K562 (cell line): ENCODE measurements at regions not wholly inside any gene's neighbourhood (a gene's known extent, or its start where the extent isn't known, plus 50 kb on each side); places are given as distances from the start of the nearest gene placed in this dataset.

Experiments used
- ATAC-seq: fragments of 200-7000 bp; cut with Tn5 transposase; 3 replicates; pipeline ENCODE4 v1.9.1; 2020; ENCODE audit warnings: moderate library complexity
- BruUV-seq: library from RNA; stranded (reverse); fragments of 400-500 nt; replicated peaks from 2 replicates; lab custom pipeline; 2021; lab: Mats Ljungman, UMichigan
- CTCF ChIA-PET: fragments of 300-600 bp; formaldehyde crosslinking; extraction: SDS; loops from one replicate; lab custom pipeline; 2021; ENCODE audit warnings: low intra/inter-chr PET ratio; lab: Yijun Ruan, JAX
- POLR2A ChIA-PET: fragments of 300-600, 350-650 bp; sonication (Branson Sonifier 250); formaldehyde crosslinking; extraction: SDS; loops from one replicate; lab custom pipeline; 2021; ENCODE audit warnings: antibody characterized with exemption, inconsistent platforms; lab: Yijun Ruan, JAX
- DNase-seq, 4 experiments: peaks; one replicate each; pipeline versions ENCODE4 v3.0.0 to v3.0.0-alpha.2; 2011 to 2018; ENCODE audit warnings: low spot score in 3 of 4, mixed read lengths in 3 of 4; ENCODE audit errors: extremely low read depth in 1 of 4
- FAIRE-seq: peaks from 2 replicates; lab custom pipeline; 2011; peaks lifted over from hg19 to GRCh38; lab: Jason Lieb, UNC
- H2AFZ ChIP-seq: 2 replicates; pipeline ENCODE4 v1.6.0; 2011; ENCODE audit warnings: low read depth, low read length, control low read depth, inconsistent platforms
- H3K27ac ChIP-seq: fragments of 200-600 bp; 3 replicates; pipeline ENCODE4 v1.8.0; 2011; ENCODE audit warnings: low read depth, mild to moderate bottlenecking, control low read depth, inconsistent platforms, low read length, moderate library complexity, mixed read lengths; ENCODE audit errors: extremely low read depth
- H3K27me3 ChIP-seq, 2 experiments: fragments of 300-600 bp in 1 of 2; 2 replicates in 1 of 2; 3 replicates in 1 of 2; pipeline versions ENCODE4 v1.6.0 to v1.8.0; 2011; ENCODE audit warnings: inconsistent platforms in 2 of 2, low read length in 2 of 2, mild to moderate bottlenecking in 1 of 2, mixed read lengths in 1 of 2, moderate library complexity in 1 of 2; ENCODE audit not compliant: control insufficient read depth in 2 of 2, insufficient read depth in 2 of 2
- H3K36me3 ChIP-seq: fragments of 300-600 bp; 3 replicates; pipeline ENCODE4 v1.8.0; 2011; ENCODE audit warnings: mild to moderate bottlenecking, low read length, inconsistent platforms; ENCODE audit not compliant: control insufficient read depth, insufficient read depth
- H3K4me1 ChIP-seq, 2 experiments: fragments of 200-600 bp in 1 of 2; replicated peaks in 1 of 2; 2 replicates in 1 of 2; 3 replicates in 1 of 2; pipeline versions ENCODE4 v1.5.1 to v1.8.0; 2011; ENCODE audit warnings: inconsistent platforms in 2 of 2, low read length in 2 of 2, mild to moderate bottlenecking in 1 of 2, mixed read lengths in 1 of 2, moderate library complexity in 1 of 2; ENCODE audit not compliant: control insufficient read depth in 2 of 2, insufficient read depth in 2 of 2
- H3K4me2 ChIP-seq: 2 replicates; pipeline ENCODE4 v1.6.1; 2011; ENCODE audit warnings: low read length, control low read depth, inconsistent platforms, mixed read lengths; ENCODE audit not compliant: insufficient read depth
- H3K4me3 ChIP-seq: fragments of 200-600 bp; sonication (generic), shearing (Covaris generic); 2 replicates; pipeline ENCODE4 v1.5.1; 2016; ENCODE audit warnings: control low read depth, inconsistent platforms
- H3K79me2 ChIP-seq: fragments of 200-600 bp; 3 replicates; pipeline ENCODE4 v1.8.0; 2011; ENCODE audit warnings: low read length, inconsistent platforms; ENCODE audit not compliant: control insufficient read depth, insufficient read depth
- H3K9ac ChIP-seq, 2 experiments: 2 replicates each; pipeline versions ENCODE4 v1.6.0 to v1.6.1; 2011; ENCODE audit warnings: low read depth in 2 of 2, low read length in 2 of 2, control low read depth in 1 of 2, inconsistent platforms in 1 of 2, mild to moderate bottlenecking in 1 of 2, mixed read lengths in 1 of 2; ENCODE audit not compliant: insufficient read depth in 1 of 2
- H3K9me1 ChIP-seq: one replicate; pipeline ENCODE4 v1.6.0; 2011; ENCODE audit warnings: inconsistent platforms, mild to moderate bottlenecking, low read length, moderate library complexity; ENCODE audit not compliant: control insufficient read depth, insufficient read depth
- H3K9me3 ChIP-seq: replicated peaks from 2 replicates; pipeline ENCODE4 v1.5.1; 2011; ENCODE audit warnings: low read depth, low read length, inconsistent platforms; ENCODE audit not compliant: control insufficient read depth, insufficient read depth
- H4K20me1 ChIP-seq: replicated peaks from 2 replicates; pipeline ENCODE4 v1.6.1; 2011; ENCODE audit warnings: low read length, inconsistent platforms, mixed read lengths; ENCODE audit not compliant: control insufficient read depth, insufficient read depth
- C11orf30 ChIP-seq: fragments of 450-650 bp; IDR thresholded peaks from 2 replicates; pipeline ENCODE4 v1.6.1; 2016; ENCODE audit warnings: low read depth, mild to moderate bottlenecking
- DEAF1 ChIP-seq: fragments of 450-650 bp; formaldehyde crosslinking; IDR thresholded peaks from 2 replicates; pipeline ENCODE4 v1.4.0; 2020; ENCODE audit warnings: mild to moderate bottlenecking, moderate library complexity
- EP300 ChIP-seq: IDR thresholded peaks from 2 replicates; pipeline ENCODE4 v1.6.1; 2012; ENCODE audit warnings: low read length, improper control_type of control experiment
- ETV6 ChIP-seq, 3 experiments: fragments of 150-350 bp in 1 of 3; sonication (generic) in 1 of 3; formaldehyde crosslinking in 1 of 3; IDR thresholded peaks; 2 replicates each; pipeline versions ENCODE4 v1.6.1 to v1.8.0; 2014 to 2022; ENCODE audit warnings: borderline replicate concordance in 2 of 3, low read depth in 2 of 3, antibody characterized with exemption in 1 of 3, low read length in 1 of 3, mild to moderate bottlenecking in 1 of 3, missing genetic modification reagents in 1 of 3
- FOS ChIP-seq: IDR thresholded peaks from 3 replicates; pipeline ENCODE4 v1.6.1; 2011; ENCODE audit not compliant: insufficient read length; ENCODE audit errors: extremely low read depth
- FOXA3 ChIP-seq, 2 experiments: fragments of 450-650 bp in 1 of 2; sonication (generic) in 1 of 2; formaldehyde crosslinking; IDR thresholded peaks in 1 of 2; conservative IDR thresholded peaks in 1 of 2; 2 replicates each; pipeline versions ENCODE4 v1.4.0 to v1.8.0; 2020 to 2022; ENCODE audit warnings: mild to moderate bottlenecking in 2 of 2, missing genetic modification reagents in 1 of 2
- HOXB6 ChIP-seq: fragments of 250-450 bp; sonication (Bioruptor Pico); IDR thresholded peaks from 2 replicates; pipeline ENCODE4 v1.5.1; 2022; ENCODE audit warnings: mild to moderate bottlenecking, borderline replicate concordance
- KLF16 ChIP-seq: IDR thresholded peaks from 2 replicates; pipeline ENCODE4 v1.6.1; 2016; ENCODE audit warnings: antibody characterized with exemption
- ZBED1 ChIP-seq: IDR thresholded peaks from 2 replicates; pipeline ENCODE4 v1.6.1; 2014
- ZBTB5 ChIP-seq: fragments of 450-650 bp; IDR thresholded peaks from 2 replicates; pipeline ENCODE4 v1.6.1; 2017; ENCODE audit warnings: antibody characterized with exemption
- ZNF740 ChIP-seq, 3 experiments: fragments of 200-800 bp in 1 of 3; sonication (Bioruptor generic) in 1 of 3; sonication (generic) in 1 of 3; formaldehyde crosslinking in 1 of 3; IDR thresholded peaks; 2 replicates each; pipeline versions ENCODE4 v1.6.1 to v1.8.0; 2016 to 2022; ENCODE audit warnings: mild to moderate bottlenecking in 2 of 3, missing compliant biosample characterization in 2 of 3, missing genetic modification characterization in 2 of 3, missing genetic modification reagents in 1 of 3
- ZNF778 ChIP-seq: fragments of 450-650 bp; formaldehyde crosslinking; IDR thresholded peaks from 2 replicates; pipeline ENCODE4 v1.4.0; 2020; ENCODE audit warnings: mild to moderate bottlenecking, moderate library complexity
- WGBS: fragments of 100-300 bp; shearing (Covaris generic); methylation state at CpG from one replicate; pipeline ENCODE4 v1.1.6; 2016; ENCODE audit warnings: low coverage, mixed read lengths; ENCODE audit not compliant: insufficient coverage; ENCODE audit errors: missing lambda C conversion rate; 5-methylcytosine and 5-hydroxymethylcytosine counted together
- in situ Hi-C: fragments of 300-500 bp; cut with MboI; formaldehyde crosslinking; loops from 4 replicates; pipeline ENCODE4 v1.15.0; 2018; ENCODE audit warnings: inconsistent platforms, mixed read lengths
- intact Hi-C: fragments of 100-400 bp; cut with micrococcal nuclease; formaldehyde crosslinking; loops from 2 replicates; pipeline ENCODE4 v1.14.2; 2022

GRCh38 chr6:105917038-105917695 is 169.0 kb upstream of the PRDM1 start:
- Histone ChIP-seq H3K27me3 (peaks cover 0 to 3% of the 10 kb centered on the region in 2 experiments; a peak in 2 of 5 replicates), H3K4me2 (no peak overlapping the region), H3K4me3 (no peak overlapping the region), H3K79me2 (no peaks in the 10 kb centered on the region), H2AFZ (no peak overlapping the region), H3K27ac (no peak overlapping the region), H3K9ac (no peak overlapping the region), H3K9me1 (no peaks in the 10 kb centered on the region), H3K36me3 (no peaks in the 10 kb centered on the region), H3K9me3 (no peaks in the 10 kb centered on the region), H4K20me1 (no peaks in the 10 kb centered on the region), H3K4me1 (no peaks in the 10 kb centered on the region)
- DNase-seq (no peak), FAIRE-seq (no peak), ATAC-seq (no peak)
- WGBS, result 0% methylated on average over 2 of the region's 2 CpGs
- ChIA-PET CTCF (no interaction called here), POLR2A (interaction anchor here (1.1 kb wide), 1 partner anchor 13 kb away, joined by 3 read pairs; no protein-coding TSS in a partner anchor)
- TF ChIP-seq DEAF1, result no peak
- no peak for TF ChIP-seq FOXA3 (CRISPR knock-in tag; conservative IDR thresholded peaks at IDR 0.05 in 1 of 2, IDR thresholded peaks at IDR 0.05 in 1 of 2)
- no peak for TF ChIP-seq KLF16
- TF ChIP-seq ETV6 (IDR thresholded peaks at IDR 0.05; ENCODE audit: borderline replicate concordance in 1 of 2, low read depth in 2 of 2, low read length in 1 of 2), result no peak
- TF ChIP-seq ETV6 (CRISPR knock-in tag; IDR thresholded peaks at IDR 0.05; ENCODE audit: borderline replicate concordance), result no peak
- no peak for TF ChIP-seq HOXB6 (CRISPR knock-in tag)
- no peak for TF ChIP-seq C11orf30
- no peak for TF ChIP-seq ZBED1
- no peak for TF ChIP-seq ZNF778
- no peak for TF ChIP-seq ZNF740 (CRISPR knock-in tag; IDR thresholded peaks at IDR 0.05)
- TF ChIP-seq ZNF740 (tag; IDR thresholded peaks at IDR 0.05), result no peak
- TF ChIP-seq EP300, result no peak
- no peak for TF ChIP-seq FOS
- TF ChIP-seq ZBTB5, result no peak
- BruUV-seq, result no TSS peak
- in situ Hi-C loops (no loop called here), intact Hi-C loops (no loop called here)
